Loucy (cell line): ENCODE measurements at regions not wholly inside any gene's neighbourhood (a gene's known extent, or its start where the extent isn't known, plus 50 kb on each side); places are given as distances from the start of the nearest gene placed in this dataset.

ENCODE experiments used
- H2AFZ ChIP-seq: fragments of 200-600 bp; sonication (generic); 2 replicates; pipeline ENCODE4 v1.6.0; 2016; ENCODE audit warnings: antibody characterized with exemption, mild to moderate bottlenecking, low read length, moderate library complexity
- H3F3A ChIP-seq: fragments of 200-600 bp; 2 replicates; pipeline ENCODE4 v1.6.0; 2016; ENCODE audit warnings: antibody characterized with exemption, low read depth, mild to moderate bottlenecking
- H3K27me3 ChIP-seq: fragments of 200-600 bp; sonication (generic); 2 replicates; pipeline ENCODE4 v1.6.1; 2014; ENCODE audit warnings: low read length, mild to moderate bottlenecking; ENCODE audit not compliant: insufficient read depth, poor library complexity, severe bottlenecking
- H3K36me3 ChIP-seq: fragments of 200-600 bp; sonication (generic); 2 replicates; pipeline ENCODE4 v1.6.1; 2016; ENCODE audit warnings: low read length; ENCODE audit not compliant: insufficient read depth
- H3K4me1 ChIP-seq: fragments of 200-600 bp; sonication (generic); 2 replicates; pipeline ENCODE4 v1.5.1; 2014; ENCODE audit warnings: low read length, mild to moderate bottlenecking; ENCODE audit not compliant: insufficient read depth, poor library complexity, severe bottlenecking
- H3K4me2 ChIP-seq: fragments of 200-600 bp; sonication (generic); 2 replicates; pipeline ENCODE4 v1.6.0; 2014; ENCODE audit warnings: antibody characterized with exemption, low read length, low read depth, mild to moderate bottlenecking; ENCODE audit not compliant: poor library complexity, severe bottlenecking
- H3K4me3 ChIP-seq: fragments of 200-600 bp; sonication (generic); 2 replicates; pipeline ENCODE4 v1.5.1; 2014; ENCODE audit warnings: low read length, mild to moderate bottlenecking, mixed read lengths; ENCODE audit not compliant: poor library complexity, severe bottlenecking
- H3K79me2 ChIP-seq: fragments of 200-600 bp; sonication (generic); 2 replicates; pipeline ENCODE4 v1.6.1; 2014; ENCODE audit warnings: low read length; ENCODE audit not compliant: insufficient read depth
- H3K9ac ChIP-seq: fragments of 200-600 bp; sonication (generic); 2 replicates; pipeline ENCODE4 v1.6.0; 2014; ENCODE audit warnings: mild to moderate bottlenecking, low read depth, low read length, moderate library complexity; ENCODE audit not compliant: poor library complexity, severe bottlenecking
- H3K9me2 ChIP-seq: fragments of 200-600 bp; sonication (generic); replicated peaks from 2 replicates; pipeline ENCODE4 v1.6.1; 2016; ENCODE audit warnings: low read depth, low read length, mixed read lengths
- H3K9me3 ChIP-seq: fragments of 200-600 bp; sonication (generic); 2 replicates; pipeline ENCODE4 v1.6.1; 2014; ENCODE audit warnings: mild to moderate bottlenecking, antibody characterized with exemption, low read length, low read depth; ENCODE audit not compliant: insufficient read depth
- H4K20me1 ChIP-seq: fragments of 200-600 bp; sonication (generic); 2 replicates; pipeline ENCODE4 v1.6.0; 2014; ENCODE audit warnings: antibody characterized with exemption, low read length, mild to moderate bottlenecking; ENCODE audit not compliant: insufficient read depth, poor library complexity, severe bottlenecking
- EZH2phosphoT487 ChIP-seq: fragments of 200-600 bp; IDR thresholded peaks from 2 replicates; pipeline ENCODE4 v1.6.1; 2018; ENCODE audit warnings: antibody characterized with exemption, mild to moderate bottlenecking, moderate library complexity, borderline replicate concordance
- TF ChIP-seq, protein P1 (sequence below): fragments of 200-600 bp; sonication (generic); conservative IDR thresholded peaks from 2 replicates; pipeline ENCODE4 v1.5.1; 2014; ENCODE audit warnings: mild to moderate bottlenecking, antibody characterized with exemption, low read length

DNA sequence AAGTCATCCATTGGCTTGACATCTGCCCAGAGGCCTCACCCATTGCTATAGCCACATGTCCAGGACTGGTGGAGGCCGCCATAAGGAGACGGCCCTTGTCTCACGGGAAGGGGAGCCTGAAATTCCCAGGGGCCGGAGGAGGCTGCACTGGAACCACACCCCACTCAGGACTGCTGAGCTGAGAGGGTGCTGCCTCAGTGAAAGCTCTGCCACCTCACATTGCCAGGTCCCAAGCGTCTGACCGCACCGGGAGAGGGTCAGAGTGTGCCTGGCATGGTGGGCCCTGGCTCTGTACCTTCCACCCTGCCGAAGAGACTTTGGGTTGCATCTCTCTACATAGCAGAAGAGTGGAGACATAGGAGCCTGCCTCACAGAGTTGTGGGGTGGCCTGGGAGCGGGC, 134.1 kb upstream of the GLI2 start:
- H3K36me3 ChIP-seq: no peaks in the 10 kb centered on the region
- TF ChIP-seq, protein P1, sequence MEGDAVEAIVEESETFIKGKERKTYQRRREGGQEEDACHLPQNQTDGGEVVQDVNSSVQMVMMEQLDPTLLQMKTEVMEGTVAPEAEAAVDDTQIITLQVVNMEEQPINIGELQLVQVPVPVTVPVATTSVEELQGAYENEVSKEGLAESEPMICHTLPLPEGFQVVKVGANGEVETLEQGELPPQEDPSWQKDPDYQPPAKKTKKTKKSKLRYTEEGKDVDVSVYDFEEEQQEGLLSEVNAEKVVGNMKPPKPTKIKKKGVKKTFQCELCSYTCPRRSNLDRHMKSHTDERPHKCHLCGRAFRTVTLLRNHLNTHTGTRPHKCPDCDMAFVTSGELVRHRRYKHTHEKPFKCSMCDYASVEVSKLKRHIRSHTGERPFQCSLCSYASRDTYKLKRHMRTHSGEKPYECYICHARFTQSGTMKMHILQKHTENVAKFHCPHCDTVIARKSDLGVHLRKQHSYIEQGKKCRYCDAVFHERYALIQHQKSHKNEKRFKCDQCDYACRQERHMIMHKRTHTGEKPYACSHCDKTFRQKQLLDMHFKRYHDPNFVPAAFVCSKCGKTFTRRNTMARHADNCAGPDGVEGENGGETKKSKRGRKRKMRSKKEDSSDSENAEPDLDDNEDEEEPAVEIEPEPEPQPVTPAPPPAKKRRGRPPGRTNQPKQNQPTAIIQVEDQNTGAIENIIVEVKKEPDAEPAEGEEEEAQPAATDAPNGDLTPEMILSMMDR: no peak
- TF ChIP-seq EZH2phosphoT487: no peak
- H3K4me2 ChIP-seq: no peak overlapping the region

DNA sequence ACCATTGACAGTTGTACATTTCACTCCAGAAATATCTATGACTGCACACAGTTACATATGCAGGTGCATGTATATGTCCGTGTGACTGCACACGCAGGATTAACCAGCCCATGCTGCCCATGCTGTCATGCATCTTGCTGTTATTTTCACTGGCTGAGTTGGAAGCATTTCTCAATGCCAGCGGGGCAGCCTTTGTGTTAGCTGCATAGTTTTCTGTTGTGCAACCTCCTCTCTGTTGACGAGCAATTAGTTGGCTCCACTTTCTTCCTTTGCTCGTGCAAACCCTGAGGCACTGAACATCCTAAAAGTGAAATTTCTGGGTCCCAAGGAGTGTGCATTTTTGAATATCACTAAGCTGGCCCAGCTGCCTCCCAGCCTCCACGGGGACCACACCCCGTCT, 133.4 kb upstream of the GLI2 start:
- Histone ChIP-seq H3K4me3 (no peak overlapping the region), H3F3A (no peaks in the 10 kb centered on the region), H4K20me1 (no peaks in the 10 kb centered on the region), H3K36me3 (no peaks in the 10 kb centered on the region), H3K9me2 (no peaks in the 10 kb centered on the region), H3K4me2 (no peak overlapping the region), H3K9me3 (no peaks in the 10 kb centered on the region), H3K9ac (no peak overlapping the region), H3K79me2 (no peaks in the 10 kb centered on the region), H3K4me1 (no peaks in the 10 kb centered on the region), H3K27me3 (no peaks in the 10 kb centered on the region), H2AFZ (no peak overlapping the region)
- TF ChIP-seq, protein P1: no peak
- TF ChIP-seq EZH2phosphoT487: no peak

More for the DNA sequence above, 134.1 kb upstream of the GLI2 start:
- H3K79me2 ChIP-seq: no peaks in the 10 kb centered on the region
- H3K4me3 ChIP-seq: no peak overlapping the region
- no peaks in the 10 kb centered on the region for H3K9me2 ChIP-seq
- no peaks in the 10 kb centered on the region for H3F3A ChIP-seq
- no peak overlapping the region for H3K9ac ChIP-seq
- no peak overlapping the region for H2AFZ ChIP-seq
- no peaks in the 10 kb centered on the region for H3K9me3 ChIP-seq
- H3K27me3 ChIP-seq: no peaks in the 10 kb centered on the region
- H3K4me1 ChIP-seq: no peaks in the 10 kb centered on the region
- H4K20me1 ChIP-seq: no peaks in the 10 kb centered on the region

GRCh38 chr2:120604767-120605166, 130.9 kb upstream of the GLI2 start:
- no peaks in the 10 kb centered on the region for H3K9me2 ChIP-seq
- H2AFZ ChIP-seq: no peak overlapping the region
- H3K4me2 ChIP-seq: no peak overlapping the region
- no peaks in the 10 kb centered on the region for H3K36me3 ChIP-seq
- no peaks in the 10 kb centered on the region for H3K79me2 ChIP-seq
- H3K9me3 ChIP-seq: no peaks in the 10 kb centered on the region
- H3K9ac ChIP-seq: no peak overlapping the region
- TF ChIP-seq EZH2phosphoT487: no peak
- TF ChIP-seq, protein P1: no peak
- no peaks in the 10 kb centered on the region for H4K20me1 ChIP-seq
- H3K27me3 ChIP-seq: no peaks in the 10 kb centered on the region
- H3F3A ChIP-seq: no peaks in the 10 kb centered on the region
- no peaks in the 10 kb centered on the region for H3K4me1 ChIP-seq
- H3K4me3 ChIP-seq: no peak overlapping the region
